GM23248 (cell line): ENCODE measurements at regions not wholly inside any gene's neighbourhood (a gene's known extent, or its start where the extent isn't known, plus 50 kb on each side); places are given as distances from the start of the nearest gene placed in this dataset.

Experiments used
- DNase-seq: peaks from one replicate; pipeline ENCODE4 v3.0.0-alpha.2; 2015
- H2AFZ ChIP-seq: fragments of 200-600 bp; sonication (generic); 2 replicates; pipeline ENCODE4 v1.6.1; 2016; ENCODE audit warnings: antibody characterized with exemption
- H3F3A ChIP-seq: fragments of 200-600 bp; sonication (generic); 2 replicates; pipeline ENCODE4 v1.6.1; 2016; ENCODE audit warnings: mild to moderate bottlenecking, antibody characterized with exemption, mixed run types; ENCODE audit not compliant: insufficient read depth
- H3K27ac ChIP-seq: fragments of 200-600 bp; sonication (generic); 2 replicates; pipeline ENCODE4 v1.5.1; 2016; ENCODE audit warnings: mild to moderate bottlenecking
- H3K27me3 ChIP-seq: fragments of 200-600 bp; sonication (generic); replicated peaks from 2 replicates; pipeline ENCODE4 v1.6.1; 2016; ENCODE audit warnings: mild to moderate bottlenecking; ENCODE audit not compliant: insufficient read depth
- H3K36me3 ChIP-seq: fragments of 200-600 bp; sonication (generic); 2 replicates; pipeline ENCODE4 v1.6.1; 2016; ENCODE audit warnings: low read depth, mild to moderate bottlenecking
- H3K4me1 ChIP-seq: fragments of 200-600 bp; sonication (generic); 2 replicates; pipeline ENCODE4 v1.6.1; 2016; ENCODE audit warnings: mild to moderate bottlenecking; ENCODE audit not compliant: insufficient read depth
- H3K4me2 ChIP-seq: fragments of 200-600 bp; sonication (generic); one replicate; pipeline ENCODE4 v1.6.1; 2016; ENCODE audit warnings: mild to moderate bottlenecking; ENCODE audit not compliant: unreplicated experiment
- H3K4me3 ChIP-seq: fragments of 200-600 bp; sonication (generic); 2 replicates; pipeline ENCODE4 v1.5.1; 2016; ENCODE audit warnings: mild to moderate bottlenecking
- H3K79me2 ChIP-seq: fragments of 200-600 bp; sonication (generic); 2 replicates; pipeline ENCODE4 v1.6.1; 2016; ENCODE audit warnings: mild to moderate bottlenecking; ENCODE audit not compliant: insufficient read depth
- H3K9ac ChIP-seq: fragments of 200-600 bp; sonication (generic); 2 replicates; pipeline ENCODE4 v1.6.1; 2016; ENCODE audit warnings: mild to moderate bottlenecking
- H3K9me2 ChIP-seq: fragments of 200-600 bp; sonication (generic); 2 replicates; pipeline ENCODE4 v1.6.1; 2016; ENCODE audit warnings: mixed run types, mild to moderate bottlenecking, moderate library complexity; ENCODE audit not compliant: insufficient read depth
- H3K9me3 ChIP-seq: fragments of 200-600 bp; sonication (generic); one replicate; pipeline ENCODE4 v1.6.1; 2017; ENCODE audit warnings: low read depth
- H4K20me1 ChIP-seq: fragments of 200-600 bp; sonication (generic); 2 replicates; pipeline ENCODE4 v1.6.0; 2016; ENCODE audit not compliant: insufficient read depth
- EZH2 ChIP-seq: fragments of 200-600 bp; sonication (generic); IDR thresholded peaks from 2 replicates; pipeline ENCODE4 v1.6.1; 2018; ENCODE audit warnings: antibody characterized with exemption, mild to moderate bottlenecking; ENCODE audit not compliant: insufficient read depth, poor library complexity, severe bottlenecking
- EZH2phosphoT487 ChIP-seq: fragments of 200-600 bp; sonication (generic); IDR thresholded peaks from 2 replicates; pipeline ENCODE4 v1.6.1; 2018; ENCODE audit warnings: antibody characterized with exemption, moderate library complexity, mild to moderate bottlenecking, low read depth; ENCODE audit not compliant: insufficient read depth
- WGBS, 2 experiments: methylation state at CpG; one replicate each; pipeline ENCODE4 v1.1.6; 2015 to 2017; ENCODE audit warnings: low lambda C conversion rate in 2 of 2, low coverage in 1 of 2; ENCODE audit errors: missing lambda C conversion rate in 2 of 2; 5-methylcytosine and 5-hydroxymethylcytosine counted together
- in situ Hi-C: fragments of 300-500 bp; cut with MboI; formaldehyde crosslinking; loops from 2 replicates; pipeline ENCODE4 v1.15.0; 2020

GRCh38 chr1:228811712-228812305, 76.5 kb downstream of the RHOU start:
- in situ Hi-C loops: no loop called here
- DNase-seq: no peak
- WGBS, 2 experiments: 73 to 75% methylated on average over 11 of the region's 11 CpGs

GRCh38 chr1:228812961-228813360, 77.7 kb downstream of the RHOU start:
- no peak overlapping the region for H3K4me3 ChIP-seq
- no peak overlapping the region for H3K27ac ChIP-seq
- no peak overlapping the region for H3K4me2 ChIP-seq
- no peaks in the 10 kb centered on the region for H3K4me1 ChIP-seq
- no peaks in the 10 kb centered on the region for H3F3A ChIP-seq
- DNase-seq: no peak
- H3K27me3 ChIP-seq: peaks cover 13% of the 10 kb centered on the region
- H3K9ac ChIP-seq: no peak overlapping the region
- H2AFZ ChIP-seq: no peak overlapping the region
- H3K9me2 ChIP-seq: no peaks in the 10 kb centered on the region
- H3K9me3 ChIP-seq: no peaks in the 10 kb centered on the region
- in situ Hi-C loops: no loop called here
- no peaks in the 10 kb centered on the region for H4K20me1 ChIP-seq
- no peak for TF ChIP-seq EZH2
- no peak for TF ChIP-seq EZH2phosphoT487
- H3K36me3 ChIP-seq: no peaks in the 10 kb centered on the region
- no peaks in the 10 kb centered on the region for H3K79me2 ChIP-seq

More at GRCh38 chr1:228811712-228812305, 76.5 kb downstream of the RHOU start:
- no peaks in the 10 kb centered on the region for H3K36me3 ChIP-seq
- H3F3A ChIP-seq: no peaks in the 10 kb centered on the region
- no peak overlapping the region for H3K9ac ChIP-seq
- peaks cover 13% of the 10 kb centered on the region for H3K27me3 ChIP-seq
- no peak overlapping the region for H3K4me2 ChIP-seq
- H3K27ac ChIP-seq: no peak overlapping the region
- no peaks in the 10 kb centered on the region for H3K9me3 ChIP-seq
- H3K79me2 ChIP-seq: no peaks in the 10 kb centered on the region
- TF ChIP-seq EZH2phosphoT487: no peak
- no peak for TF ChIP-seq EZH2
- no peaks in the 10 kb centered on the region for H4K20me1 ChIP-seq
- H3K9me2 ChIP-seq: no peaks in the 10 kb centered on the region
- H2AFZ ChIP-seq: no peak overlapping the region
- H3K4me1 ChIP-seq: no peaks in the 10 kb centered on the region
- H3K4me3 ChIP-seq: no peak overlapping the region

- Histone ChIP-seq H3K9me3 (no peaks in the 10 kb centered on the region), H3K4me2 (no peak overlapping the region), H3K9me2 (no peaks in the 10 kb centered on the region), H3K4me1 (no peaks in the 10 kb centered on the region), H3K36me3 (no peaks in the 10 kb centered on the region), H3K27me3 (peaks cover 17% of the 10 kb centered on the region), H3K27ac (no peak overlapping the region), H3K4me3 (no peak overlapping the region), H3F3A (no peaks in the 10 kb centered on the region), H3K9ac (no peak overlapping the region), H3K79me2 (no peaks in the 10 kb centered on the region), H2AFZ (no peak overlapping the region), H4K20me1 (no peaks in the 10 kb centered on the region)
- DNase-seq: no peak
- WGBS, 2 experiments: 21 to 26% methylated on average over 4 of the region's 4 CpGs
- TF ChIP-seq EZH2phosphoT487 (no peak), EZH2 (no peak)
- in situ Hi-C loops: no loop called here
Observed at GRCh38 chr1:228814176-228814575, 78.9 kb downstream of the RHOU start.

- H3K27ac ChIP-seq: no peak overlapping the region
- H3K27me3 ChIP-seq: peaks cover 26% of the 10 kb centered on the region
- H3F3A ChIP-seq: no peaks in the 10 kb centered on the region
- TF ChIP-seq EZH2phosphoT487 (no peak), EZH2 (no peak)
- no peaks in the 10 kb centered on the region for H3K79me2 ChIP-seq
- H3K9me2 ChIP-seq: no peaks in the 10 kb centered on the region
- in situ Hi-C loops: no loop called here
- no peak for DNase-seq
- H2AFZ ChIP-seq: no peak overlapping the region
- H3K4me2 ChIP-seq: no peak overlapping the region
- H3K36me3 ChIP-seq: no peaks in the 10 kb centered on the region
- no peaks in the 10 kb centered on the region for H3K9me3 ChIP-seq
- H3K4me3 ChIP-seq: no peak overlapping the region
- 63 to 67% methylated on average over 7 of the region's 7 CpGs for WGBS, 2 experiments
- H3K9ac ChIP-seq: no peak overlapping the region
- H4K20me1 ChIP-seq: no peaks in the 10 kb centered on the region
- no peaks in the 10 kb centered on the region for H3K4me1 ChIP-seq
Observed at GRCh38 chr1:228818296-228818695, 83.0 kb downstream of the RHOU start.
